Smooth muscle cell (in vitro differentiated cells): ENCODE measurements at regions not wholly inside any gene's neighbourhood (a gene's known extent, or its start where the extent isn't known, plus 50 kb on each side); places are given as distances from the start of the nearest gene placed in this dataset.

Experiments
- DNase-seq: peaks from one replicate; lab custom pipeline; 2025; ENCODE audit not compliant: unreplicated experiment; lab: John Stamatoyannopoulos, UW
- H2AFZ ChIP-seq: fragments of 200-600 bp; sonication (generic); 2 replicates; pipeline ENCODE4 v1.6.0; 2016; ENCODE audit warnings: antibody characterized with exemption, low read depth, mild to moderate bottlenecking
- H3F3A ChIP-seq: fragments of 200-600 bp; sonication (generic); 2 replicates; pipeline ENCODE4 v1.6.0; 2017; ENCODE audit warnings: antibody characterized with exemption, low read depth
- H3K27ac ChIP-seq: fragments of 200-600 bp; sonication (generic); 2 replicates; pipeline ENCODE4 v1.5.1; 2016; ENCODE audit warnings: low read depth, mild to moderate bottlenecking
- H3K27me3 ChIP-seq: fragments of 200-600 bp; sonication (generic); 2 replicates; pipeline ENCODE4 v1.6.1; 2016; ENCODE audit warnings: low read depth, mild to moderate bottlenecking
- H3K36me3 ChIP-seq: fragments of 200-600 bp; sonication (generic); 2 replicates; pipeline ENCODE4 v1.5.1; 2016; ENCODE audit warnings: low read depth
- H3K4me1 ChIP-seq: fragments of 200-600 bp; sonication (generic); 2 replicates; pipeline ENCODE4 v1.5.1; 2016; ENCODE audit warnings: low read depth
- H3K4me2 ChIP-seq: fragments of 200-600 bp; sonication (generic); 2 replicates; pipeline ENCODE4 v1.6.0; 2016; ENCODE audit warnings: mild to moderate bottlenecking
- H3K4me3 ChIP-seq: fragments of 200-600 bp; sonication (generic); 2 replicates; pipeline ENCODE4 v1.5.1; 2016; ENCODE audit warnings: mild to moderate bottlenecking
- H3K79me2 ChIP-seq: fragments of 200-600 bp; sonication (generic); 2 replicates; pipeline ENCODE4 v1.6.0; 2016; ENCODE audit warnings: low read depth, mild to moderate bottlenecking
- H3K9ac ChIP-seq: fragments of 200-600 bp; sonication (generic); 2 replicates; pipeline ENCODE4 v1.6.0; 2016; ENCODE audit warnings: low read depth
- H3K9me3 ChIP-seq: fragments of 200-600 bp; sonication (generic); replicated peaks from 2 replicates; pipeline ENCODE4 v1.5.1; 2016; ENCODE audit warnings: low read depth
- H4K20me1 ChIP-seq: fragments of 200-600 bp; sonication (generic); 2 replicates; pipeline ENCODE4 v1.6.0; 2016; ENCODE audit warnings: low read depth
- WGBS: methylation state at CpG from one replicate; pipeline ENCODE4 v1.1.7; 2016; ENCODE audit warnings: low lambda C conversion rate; 5-methylcytosine and 5-hydroxymethylcytosine counted together
- TF ChIP-seq, protein P1 (sequence below): fragments of 200-600 bp; sonication (generic); IDR thresholded peaks from 2 replicates; pipeline ENCODE4 v1.5.1; 2017; ENCODE audit warnings: borderline replicate concordance, mild to moderate bottlenecking, antibody characterized with exemption; ENCODE audit not compliant: insufficient read depth, poor library complexity, severe bottlenecking

DNA sequence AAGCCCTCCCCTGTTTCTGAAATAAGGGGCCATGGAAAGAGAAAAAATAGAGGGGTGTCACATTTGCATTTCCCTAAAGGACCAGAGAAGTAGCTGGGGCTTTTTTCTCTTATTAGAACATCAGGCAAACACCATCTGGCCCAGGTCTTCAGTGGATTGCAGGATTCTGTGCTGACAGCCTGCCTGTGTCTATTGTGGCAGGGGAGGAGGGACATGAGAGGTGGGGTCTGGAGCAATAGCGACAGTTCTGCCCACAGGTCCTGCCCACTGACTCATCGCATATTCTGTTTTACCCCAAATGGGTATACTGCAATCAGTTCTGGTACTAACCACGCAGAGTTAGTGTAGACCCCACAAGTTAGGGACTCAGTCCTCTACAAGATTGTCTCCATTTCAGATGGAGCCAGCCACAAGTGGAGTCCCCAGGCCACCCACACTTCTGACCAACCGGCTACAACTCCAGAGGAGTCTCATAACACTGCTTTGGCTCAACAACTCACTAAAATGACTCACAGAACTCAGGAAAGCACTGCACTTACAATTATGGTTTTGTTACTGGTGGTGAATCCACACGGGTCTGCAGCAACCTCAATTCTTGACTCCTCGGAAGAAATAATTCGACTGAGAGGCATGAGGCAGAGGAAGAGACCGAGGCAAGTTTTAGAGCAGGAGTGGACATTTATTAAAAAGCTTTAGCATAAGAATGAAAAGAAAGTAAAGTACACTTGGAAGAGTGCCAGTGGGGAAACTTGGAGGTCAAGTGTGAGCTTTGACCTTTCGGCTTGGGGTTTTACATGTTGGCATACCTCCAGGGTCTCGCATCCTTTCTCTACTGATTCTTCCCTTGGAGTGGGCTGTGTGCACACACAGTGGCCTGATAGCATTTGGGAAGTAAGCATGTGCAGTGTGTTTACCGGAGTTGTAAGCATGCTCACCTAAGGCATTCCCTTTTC lies 146.4 kb upstream of the SPATS2L start:
- no peak overlapping the region for H3K9ac ChIP-seq
- H3K4me1 ChIP-seq, result peaks cover 8% of the 10 kb centered on the region
- no peaks in the 10 kb centered on the region for H3K9me3 ChIP-seq
- H2AFZ ChIP-seq, result no peak overlapping the region
- H3F3A ChIP-seq, result peaks cover 20% of the 10 kb centered on the region
- DNase-seq, result no peak
- H3K36me3 ChIP-seq, result no peaks in the 10 kb centered on the region
- H3K27me3 ChIP-seq, result no peaks in the 10 kb centered on the region
- H3K79me2 ChIP-seq, result no peaks in the 10 kb centered on the region
- H3K27ac ChIP-seq, result peak overlapping the region; percentile 59
- H4K20me1 ChIP-seq, result no peaks in the 10 kb centered on the region
- 57% methylated on average over 11 of the region's 11 CpGs for WGBS
- peak overlapping the region; percentile 60 for H3K4me2 ChIP-seq
- TF ChIP-seq, protein P1, sequence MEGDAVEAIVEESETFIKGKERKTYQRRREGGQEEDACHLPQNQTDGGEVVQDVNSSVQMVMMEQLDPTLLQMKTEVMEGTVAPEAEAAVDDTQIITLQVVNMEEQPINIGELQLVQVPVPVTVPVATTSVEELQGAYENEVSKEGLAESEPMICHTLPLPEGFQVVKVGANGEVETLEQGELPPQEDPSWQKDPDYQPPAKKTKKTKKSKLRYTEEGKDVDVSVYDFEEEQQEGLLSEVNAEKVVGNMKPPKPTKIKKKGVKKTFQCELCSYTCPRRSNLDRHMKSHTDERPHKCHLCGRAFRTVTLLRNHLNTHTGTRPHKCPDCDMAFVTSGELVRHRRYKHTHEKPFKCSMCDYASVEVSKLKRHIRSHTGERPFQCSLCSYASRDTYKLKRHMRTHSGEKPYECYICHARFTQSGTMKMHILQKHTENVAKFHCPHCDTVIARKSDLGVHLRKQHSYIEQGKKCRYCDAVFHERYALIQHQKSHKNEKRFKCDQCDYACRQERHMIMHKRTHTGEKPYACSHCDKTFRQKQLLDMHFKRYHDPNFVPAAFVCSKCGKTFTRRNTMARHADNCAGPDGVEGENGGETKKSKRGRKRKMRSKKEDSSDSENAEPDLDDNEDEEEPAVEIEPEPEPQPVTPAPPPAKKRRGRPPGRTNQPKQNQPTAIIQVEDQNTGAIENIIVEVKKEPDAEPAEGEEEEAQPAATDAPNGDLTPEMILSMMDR, result no peak
- no peak overlapping the region for H3K4me3 ChIP-seq

DNA sequence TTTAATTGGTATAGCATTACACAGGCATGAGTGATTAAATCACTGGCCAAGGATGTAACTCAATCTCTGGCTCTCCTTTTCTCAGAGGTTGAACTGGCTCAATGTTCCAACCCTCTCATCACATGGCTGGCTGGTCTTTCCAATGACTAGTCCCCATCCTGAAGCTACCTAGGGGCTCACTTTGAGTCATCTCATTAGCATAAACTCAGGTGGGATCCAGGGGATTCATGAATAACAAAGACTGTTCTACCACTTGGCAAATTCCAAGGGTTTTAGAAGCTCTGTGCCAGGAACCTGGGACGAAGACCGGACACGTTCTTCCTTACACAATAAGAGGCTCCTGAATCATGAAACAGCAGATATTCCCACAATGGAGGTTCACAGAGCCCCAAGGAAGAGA lies 145.0 kb upstream of the SPATS2L start:
- peaks cover 8% of the 10 kb centered on the region for H3K4me1 ChIP-seq
- no peak overlapping the region for H3K4me2 ChIP-seq
- H3K27ac ChIP-seq, result no peak overlapping the region
- H3K79me2 ChIP-seq, result no peaks in the 10 kb centered on the region
- H3K36me3 ChIP-seq, result no peaks in the 10 kb centered on the region
- H3K9ac ChIP-seq, result no peak overlapping the region
- no peak overlapping the region for H2AFZ ChIP-seq
- no peaks in the 10 kb centered on the region for H3K9me3 ChIP-seq
- H3K27me3 ChIP-seq, result no peaks in the 10 kb centered on the region
- 90% methylated on average over 3 of the region's 3 CpGs for WGBS
- DNase-seq, result no peak
- no peaks in the 10 kb centered on the region for H4K20me1 ChIP-seq
- H3K4me3 ChIP-seq, result no peak overlapping the region
- H3F3A ChIP-seq, result peaks cover 20% of the 10 kb centered on the region
- TF ChIP-seq, protein P1, result no peak

DNA sequence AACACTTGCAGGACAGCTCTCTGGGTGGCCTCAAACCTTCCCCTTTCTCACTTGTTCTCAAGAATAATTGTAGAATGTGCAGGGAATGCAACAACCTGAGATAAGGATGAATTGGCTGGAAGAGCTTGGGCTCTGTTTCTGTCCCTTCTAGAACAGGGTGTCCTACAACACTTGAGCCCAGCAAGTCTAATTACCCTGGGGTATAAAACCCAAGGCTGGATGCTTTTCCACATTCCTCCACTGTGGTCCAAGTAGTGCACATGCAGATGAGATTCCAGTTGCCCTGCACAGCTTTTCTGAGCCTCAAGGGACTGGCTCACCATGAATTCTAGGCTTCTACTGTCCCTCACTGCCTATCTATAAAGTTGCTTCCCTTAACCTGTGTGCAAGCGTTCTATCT lies 140.8 kb upstream of the SPATS2L start:
- Histone ChIP-seq H3K27me3 (no peaks in the 10 kb centered on the region), H3K36me3 (no peaks in the 10 kb centered on the region), H2AFZ (no peak overlapping the region), H4K20me1 (no peaks in the 10 kb centered on the region), H3K4me2 (no peak overlapping the region), H3K4me3 (no peak overlapping the region), H3K4me1 (no peaks in the 10 kb centered on the region), H3K9me3 (no peaks in the 10 kb centered on the region), H3K27ac (no peak overlapping the region), H3K9ac (no peak overlapping the region), H3F3A (peaks cover 8% of the 10 kb centered on the region), H3K79me2 (no peaks in the 10 kb centered on the region)
- TF ChIP-seq, protein P1, result no peak
- 100% methylated on average over 1 of the region's 1 CpG for WGBS
- DNase-seq, result no peak
